Retinal pigment epithelial cell (primary cell): ENCODE measurements at regions not wholly inside any gene's neighbourhood (a gene's known extent, or its start where the extent isn't known, plus 50 kb on each side); places are given as distances from the start of the nearest gene placed in this dataset.

Experiments used
- DNase-seq: peaks from one replicate; pipeline ENCODE4 v3.0.0-alpha.2; 2010; ENCODE audit warnings: low read depth
- H3K4me3 ChIP-seq: 2 replicates; pipeline ENCODE4 v1.5.1; 2011; ENCODE audit warnings: mild to moderate bottlenecking, low read length, control low read depth, moderate library complexity
- TF ChIP-seq, protein P1 (sequence below): conservative IDR thresholded peaks from 2 replicates; pipeline ENCODE4 v1.5.1; 2011; ENCODE audit warnings: low read depth, low read length, control low read depth, inconsistent platforms

DNA sequence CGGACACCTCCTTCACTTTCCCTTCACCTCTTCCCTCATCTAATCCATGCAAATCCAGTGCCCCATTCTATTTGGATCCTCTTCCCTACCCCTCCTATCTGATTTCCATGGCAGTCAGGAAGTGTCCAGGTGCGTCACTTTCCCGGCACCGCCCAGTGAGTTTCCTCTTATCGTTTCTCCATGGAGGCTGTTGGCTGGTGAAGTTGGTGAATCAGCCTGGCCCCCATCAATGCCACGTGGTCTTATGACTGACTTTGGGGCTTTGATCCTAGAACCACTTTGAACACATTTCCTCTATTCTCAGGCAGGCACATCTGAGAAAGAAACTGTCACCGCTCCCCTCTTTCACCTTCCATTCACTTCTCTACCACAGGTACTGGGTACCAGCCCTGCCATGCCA, 137.8 kb downstream of the CEP135 start:
- DNase-seq, result no peak
- no peak overlapping the region for H3K4me3 ChIP-seq
- TF ChIP-seq, protein P1, sequence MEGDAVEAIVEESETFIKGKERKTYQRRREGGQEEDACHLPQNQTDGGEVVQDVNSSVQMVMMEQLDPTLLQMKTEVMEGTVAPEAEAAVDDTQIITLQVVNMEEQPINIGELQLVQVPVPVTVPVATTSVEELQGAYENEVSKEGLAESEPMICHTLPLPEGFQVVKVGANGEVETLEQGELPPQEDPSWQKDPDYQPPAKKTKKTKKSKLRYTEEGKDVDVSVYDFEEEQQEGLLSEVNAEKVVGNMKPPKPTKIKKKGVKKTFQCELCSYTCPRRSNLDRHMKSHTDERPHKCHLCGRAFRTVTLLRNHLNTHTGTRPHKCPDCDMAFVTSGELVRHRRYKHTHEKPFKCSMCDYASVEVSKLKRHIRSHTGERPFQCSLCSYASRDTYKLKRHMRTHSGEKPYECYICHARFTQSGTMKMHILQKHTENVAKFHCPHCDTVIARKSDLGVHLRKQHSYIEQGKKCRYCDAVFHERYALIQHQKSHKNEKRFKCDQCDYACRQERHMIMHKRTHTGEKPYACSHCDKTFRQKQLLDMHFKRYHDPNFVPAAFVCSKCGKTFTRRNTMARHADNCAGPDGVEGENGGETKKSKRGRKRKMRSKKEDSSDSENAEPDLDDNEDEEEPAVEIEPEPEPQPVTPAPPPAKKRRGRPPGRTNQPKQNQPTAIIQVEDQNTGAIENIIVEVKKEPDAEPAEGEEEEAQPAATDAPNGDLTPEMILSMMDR, result no peak

DNA sequence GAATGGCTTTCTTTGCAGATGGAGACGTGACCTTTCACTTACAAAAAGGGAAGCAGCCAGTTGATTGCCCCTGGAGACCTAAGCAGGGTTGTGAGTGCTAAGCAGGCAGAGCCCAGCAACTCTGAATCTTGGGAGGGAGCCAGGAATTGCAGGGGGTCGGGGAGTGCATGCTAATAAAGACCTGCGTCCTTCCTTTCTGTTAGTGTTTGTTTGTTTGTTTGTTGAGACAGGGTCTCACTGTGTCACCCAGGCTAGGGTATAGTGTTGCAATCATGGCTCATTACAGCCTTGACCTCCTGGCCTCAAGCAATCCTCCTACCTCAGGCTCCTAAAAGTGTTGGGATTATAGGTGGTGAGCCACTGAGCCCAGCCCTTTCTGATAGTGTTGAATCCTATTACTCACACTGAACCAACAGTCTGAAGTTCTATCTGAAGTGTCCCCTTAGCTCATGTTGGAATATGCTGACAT, 137.4 kb downstream of the CEP135 start:
- no peak for DNase-seq
- TF ChIP-seq, protein P1, result no peak
- H3K4me3 ChIP-seq, result no peak overlapping the region

DNA sequence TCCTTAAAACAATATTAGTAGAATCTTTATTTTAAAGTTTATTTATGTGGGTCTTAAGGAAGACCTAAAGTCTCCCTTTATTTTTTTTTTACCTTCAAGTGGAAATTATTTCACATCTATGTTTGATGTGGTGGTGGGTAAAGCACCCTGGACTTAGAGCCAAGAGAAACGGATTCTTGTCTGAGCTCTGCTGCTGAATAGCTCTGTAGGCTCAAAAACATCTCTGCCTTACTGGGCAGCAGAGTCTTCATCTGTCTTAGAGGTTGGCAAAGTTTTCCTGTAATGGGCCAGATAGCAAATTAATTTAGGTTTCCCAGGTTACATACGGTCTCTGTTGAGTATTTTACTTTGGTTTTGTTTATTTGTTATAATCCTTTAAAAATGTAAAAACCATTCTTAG, 136.5 kb downstream of the CEP135 start:
- no peak overlapping the region for H3K4me3 ChIP-seq
- DNase-seq, result no peak
- TF ChIP-seq, protein P1, result no peak

DNA sequence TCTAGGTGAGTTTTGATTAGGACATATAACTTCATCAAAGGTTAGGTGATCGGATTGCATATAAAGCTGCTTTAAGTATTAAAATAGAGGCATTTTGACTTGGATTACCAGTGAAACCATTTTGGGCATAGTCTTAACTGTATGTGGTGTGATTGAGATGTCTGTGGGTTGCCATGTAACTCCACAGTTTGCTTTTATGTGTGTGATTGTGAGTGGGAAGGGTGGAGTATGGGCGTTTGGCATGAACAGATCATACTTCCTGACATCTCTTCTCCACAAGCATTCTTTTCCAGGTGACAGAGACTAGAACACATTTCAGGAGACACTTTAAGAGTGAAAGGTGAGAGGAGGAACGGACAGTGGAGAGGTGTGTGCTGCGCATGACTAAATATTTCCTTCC, 136.1 kb downstream of the CEP135 start:
- H3K4me3 ChIP-seq, result no peak overlapping the region
- no peak for DNase-seq
- TF ChIP-seq, protein P1, result no peak
